ENCODE measurements at regions not wholly inside any gene's neighbourhood (a gene's known extent, or its start where the extent isn't known, plus 50 kb on each side); places are given as distances from the start of the nearest gene placed in this dataset.
"Not testable (repeated sequence)": the region's sequence is repeated elsewhere in the genome, so short reads cannot be mapped to it uniquely, and the experiment has no call there.

- H3K27me3 ChIP-seq (ENCODE audit: low read depth, low read length): no peaks in the 10 kb centered on the region
- H3K9ac ChIP-seq (ENCODE audit: low read length): no peak overlapping the region
- no peaks in the 10 kb centered on the region for H3K4me1 ChIP-seq (ENCODE audit: low read length)
- no peak for TF ChIP-seq CTCF (IDR thresholded peaks at IDR 0.05; ENCODE audit: low read depth, low read length)
- no peak for TF ChIP-seq EZH2phosphoT487 (IDR thresholded peaks at IDR 0.05; ENCODE audit: low read depth)
- no peaks in the 10 kb centered on the region for H3K9me3 ChIP-seq (ENCODE audit: insufficient read depth, low read length)
- H2AFZ ChIP-seq (ENCODE audit: low read depth, low read length): no peak overlapping the region
- no peak overlapping the region for H3K4me2 ChIP-seq (ENCODE audit: low read length)
- no peak overlapping the region for H3K4me3 ChIP-seq (ENCODE audit: low read length)
- H3K79me2 ChIP-seq (ENCODE audit: low read length): no peaks in the 10 kb centered on the region
- H4K20me1 ChIP-seq (ENCODE audit: insufficient read depth, low read length): no peaks in the 10 kb centered on the region
- no peaks in the 10 kb centered on the region for H3K36me3 ChIP-seq (replicated peaks; ENCODE audit: low read depth, low read length)
- no peak overlapping the region for H3K27ac ChIP-seq (ENCODE audit: low read length)
Measured at GRCh38 chr6:164616917-164617524, 692.4 kb downstream of the C6orf118 start.

- no peaks in the 10 kb centered on the region for H3K79me2 ChIP-seq (ENCODE audit: low read length)
- TF ChIP-seq CTCF (IDR thresholded peaks at IDR 0.05; ENCODE audit: low read depth, low read length) (no peak), EZH2phosphoT487 (IDR thresholded peaks at IDR 0.05; ENCODE audit: low read depth) (no peak)
Measured at GRCh38 chr6:164612751-164613150, 696.7 kb downstream of the C6orf118 start.

GRCh38 chr6:164610859-164611258 is 698.5 kb downstream of the C6orf118 start:
- H3K4me2 ChIP-seq (ENCODE audit: low read length); H3K79me2 ChIP-seq (ENCODE audit: low read length); H3K9me3 ChIP-seq (ENCODE audit: insufficient read depth, low read length); H2AFZ ChIP-seq (ENCODE audit: low read depth, low read length); H3K9ac ChIP-seq (ENCODE audit: low read length); H3K4me1 ChIP-seq (ENCODE audit: low read length); H3K4me3 ChIP-seq (ENCODE audit: low read length); H4K20me1 ChIP-seq (ENCODE audit: insufficient read depth, low read length); H3K27me3 ChIP-seq (ENCODE audit: low read depth, low read length); H3K36me3 ChIP-seq (replicated peaks; ENCODE audit: low read depth, low read length); H3K27ac ChIP-seq (ENCODE audit: low read length): not testable (repeated sequence)

More at GRCh38 chr6:164612751-164613150, 696.7 kb downstream of the C6orf118 start:
- H2AFZ ChIP-seq (ENCODE audit: low read depth, low read length): no peak overlapping the region
- H3K4me2 ChIP-seq (ENCODE audit: low read length): no peak overlapping the region
- no peaks in the 10 kb centered on the region for H4K20me1 ChIP-seq (ENCODE audit: insufficient read depth, low read length)
- no peak overlapping the region for H3K4me3 ChIP-seq (ENCODE audit: low read length)
- no peaks in the 10 kb centered on the region for H3K27me3 ChIP-seq (ENCODE audit: low read depth, low read length)
- H3K27ac ChIP-seq (ENCODE audit: low read length): no peak overlapping the region
- no peaks in the 10 kb centered on the region for H3K4me1 ChIP-seq (ENCODE audit: low read length)
- H3K9me3 ChIP-seq (ENCODE audit: insufficient read depth, low read length): no peaks in the 10 kb centered on the region
- no peak overlapping the region for H3K9ac ChIP-seq (ENCODE audit: low read length)
- H3K36me3 ChIP-seq (replicated peaks; ENCODE audit: low read depth, low read length): no peaks in the 10 kb centered on the region

DNA sequence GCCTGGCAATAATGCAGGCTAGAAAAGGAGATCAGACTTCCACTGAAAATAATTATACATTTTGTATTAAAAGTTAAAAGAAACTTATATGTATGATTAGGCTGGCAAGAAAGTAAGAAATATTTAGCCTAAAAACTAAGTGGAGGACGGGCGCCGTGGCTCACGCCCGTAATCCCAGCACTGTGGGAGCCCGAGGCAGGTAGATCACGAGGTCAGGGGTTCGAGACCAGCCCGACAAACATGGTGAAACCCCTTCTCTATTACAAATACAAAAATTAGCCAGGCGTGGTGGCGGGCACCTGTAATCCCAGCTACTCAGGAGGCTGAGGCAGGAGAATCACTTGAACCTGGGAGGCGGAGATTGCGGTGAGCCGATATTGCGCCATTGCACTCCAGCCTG is 707.0 kb downstream of the C6orf118 start:
- not testable (repeated sequence) for H3K4me3 ChIP-seq (ENCODE audit: low read length); H2AFZ ChIP-seq (ENCODE audit: low read depth, low read length); H3K4me1 ChIP-seq (ENCODE audit: low read length); H3K79me2 ChIP-seq (ENCODE audit: low read length); H3K4me2 ChIP-seq (ENCODE audit: low read length); H3K36me3 ChIP-seq (replicated peaks; ENCODE audit: low read depth, low read length); H3K27me3 ChIP-seq (ENCODE audit: low read depth, low read length); H3K9ac ChIP-seq (ENCODE audit: low read length); H3K27ac ChIP-seq (ENCODE audit: low read length); H4K20me1 ChIP-seq (ENCODE audit: insufficient read depth, low read length); H3K9me3 ChIP-seq (ENCODE audit: insufficient read depth, low read length)

DNA sequence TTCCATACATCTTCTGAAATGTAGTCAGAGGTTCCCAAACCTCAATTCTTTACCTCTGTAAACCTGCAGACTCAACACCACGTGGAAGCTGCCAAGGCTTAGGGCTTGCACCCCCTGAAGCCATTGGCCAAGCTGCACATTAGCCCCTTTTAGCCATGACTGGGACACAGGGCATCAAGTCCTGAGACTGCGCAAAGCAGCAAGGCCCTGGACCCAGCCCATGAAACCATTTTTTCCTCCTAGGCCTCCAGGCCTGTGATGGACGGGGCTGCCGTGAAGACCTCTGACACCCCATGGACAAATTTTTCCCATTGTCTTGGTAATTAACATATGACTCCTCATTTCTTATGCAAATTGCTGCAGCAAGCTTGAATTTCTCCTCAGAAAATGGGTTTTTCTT is 727.8 kb downstream of the C6orf118 start:
- no peak overlapping the region for H3K9ac ChIP-seq (ENCODE audit: low read length)
- no peaks in the 10 kb centered on the region for H3K4me1 ChIP-seq (ENCODE audit: low read length)
- TF ChIP-seq EZH2phosphoT487 (IDR thresholded peaks at IDR 0.05; ENCODE audit: low read depth) (no peak), CTCF (IDR thresholded peaks at IDR 0.05; ENCODE audit: low read depth, low read length) (no peak)
- no peak overlapping the region for H3K4me3 ChIP-seq (ENCODE audit: low read length)
- H3K27ac ChIP-seq (ENCODE audit: low read length): no peak overlapping the region
- H3K4me2 ChIP-seq (ENCODE audit: low read length): no peak overlapping the region
- no peak overlapping the region for H2AFZ ChIP-seq (ENCODE audit: low read depth, low read length)
- H4K20me1 ChIP-seq (ENCODE audit: insufficient read depth, low read length): no peaks in the 10 kb centered on the region
- H3K9me3 ChIP-seq (ENCODE audit: insufficient read depth, low read length): no peaks in the 10 kb centered on the region
- no peaks in the 10 kb centered on the region for H3K27me3 ChIP-seq (ENCODE audit: low read depth, low read length)
- no peaks in the 10 kb centered on the region for H3K36me3 ChIP-seq (replicated peaks; ENCODE audit: low read depth, low read length)
- no peaks in the 10 kb centered on the region for H3K79me2 ChIP-seq (ENCODE audit: low read length)
